GM21786 (cell line): ENCODE measurements at regions not wholly inside any gene's neighbourhood (a gene's known extent, or its start where the extent isn't known, plus 50 kb on each side); places are given as distances from the start of the nearest gene placed in this dataset.
"Not testable (repeated sequence)": the region's sequence is repeated elsewhere in the genome, so short reads cannot be mapped to it uniquely, and the experiment has no call there.

Source experiments
- ATAC-seq: cut with Tn5 transposase; IDR thresholded peaks from one replicate; pipeline ENCODE4 v1.9.1; 2021; ENCODE audit not compliant: unreplicated experiment

- peak; percentile 73 for ATAC-seq
These were observed 123.4 kb upstream of the MB21D2 start for GRCh38 chr3:193040836-193041672.

- ATAC-seq, result no peak
These were observed 128.7 kb upstream of the MB21D2 start for GRCh38 chr3:193046371-193046770.

GRCh38 chr3:193047461-193047860, 129.8 kb upstream of the MB21D2 start:
- ATAC-seq, result not testable (repeated sequence)

- ATAC-seq, result no peak
These were observed 130.5 kb upstream of the MB21D2 start for GRCh38 chr3:193048127-193048526.

- ATAC-seq, result no peak
These were observed 132.3 kb upstream of the MB21D2 start for GRCh38 chr3:193049935-193050334.

- ATAC-seq, result no peak
These were observed 133.7 kb upstream of the MB21D2 start for GRCh38 chr3:193051314-193051713.

GRCh38 chr3:193052354-193053045, 134.8 kb upstream of the MB21D2 start:
- no peak for ATAC-seq

- no peak for ATAC-seq
These were observed 135.4 kb upstream of the MB21D2 start for GRCh38 chr3:193053046-193053435.

- no peak for ATAC-seq
These were observed 137.7 kb upstream of the MB21D2 start for GRCh38 chr3:193055352-193055751.

- ATAC-seq, result no peak
These were observed 140.0 kb upstream of the MB21D2 start for GRCh38 chr3:193057616-193058015.

- no peak for ATAC-seq
These were observed 143.3 kb upstream of the MB21D2 start for GRCh38 chr3:193060748-193061546.

GRCh38 chr3:193068365-193068764, 150.7 kb upstream of the MB21D2 start:
- no peak for ATAC-seq

GRCh38 chr3:193069732-193070131, 152.1 kb upstream of the MB21D2 start:
- not testable (repeated sequence) for ATAC-seq

GRCh38 chr3:193078996-193079753, 161.5 kb upstream of the MB21D2 start:
- ATAC-seq, result no peak

GRCh38 chr3:193080821-193081365, 160.1 kb upstream of the PLAAT1 start:
- no peak for ATAC-seq

GRCh38 chr3:193085655-193086054, 155.4 kb upstream of the PLAAT1 start:
- no peak for ATAC-seq

- no peak for ATAC-seq
These were observed 154.3 kb upstream of the PLAAT1 start for GRCh38 chr3:193086681-193087080.

- ATAC-seq, result no peak
These were observed 153.7 kb upstream of the PLAAT1 start for GRCh38 chr3:193087336-193087735.

- ATAC-seq, result no peak
These were observed 145.7 kb upstream of the PLAAT1 start for GRCh38 chr3:193095366-193095765.

- no peak for ATAC-seq
These were observed 144.9 kb upstream of the PLAAT1 start for GRCh38 chr3:193096076-193096475.
